ENCODE measurements at regions not wholly inside any gene's neighbourhood (a gene's known extent, or its start where the extent isn't known, plus 50 kb on each side); places are given as distances from the start of the nearest gene placed in this dataset.

DNA sequence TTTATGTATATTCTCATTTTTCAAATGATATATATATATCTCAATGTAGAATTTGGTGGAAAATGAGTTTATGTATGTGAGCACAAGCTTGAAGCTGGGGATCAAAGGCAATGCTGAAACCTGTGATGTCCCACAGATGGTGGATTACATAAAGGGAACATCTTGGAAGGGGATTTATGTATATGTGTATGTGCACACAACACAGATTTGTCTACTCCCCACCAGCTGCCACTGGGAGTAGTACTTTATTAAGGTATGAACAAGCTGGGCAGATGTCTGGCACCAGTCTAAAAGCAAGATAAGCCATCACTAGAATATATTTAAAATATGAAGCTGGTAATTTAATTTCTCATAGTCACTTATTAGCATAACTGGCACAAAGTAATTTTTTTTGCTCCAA is 895.6 kb downstream of the SLC6A15 start:
- no TSS peak for BruUV-seq (replicated peaks)
- H3K4me1 Mint-ChIP-seq (ENCODE audit: insufficient read depth, unreplicated experiment), result no peaks in the 10 kb centered on the region
- no peak overlapping the region for H3K27ac Mint-ChIP-seq (ENCODE audit: low read depth, unreplicated experiment)
- TF ChIP-seq CTCF (IDR thresholded peaks at IDR 0.05; ENCODE audit: unreplicated experiment), result no peak
- no peaks in the 10 kb centered on the region for H3K27me3 Mint-ChIP-seq (ENCODE audit: insufficient read depth, unreplicated experiment)
- intact Hi-C loops (cut with micrococcal nuclease), result no loop called here
- no peak overlapping the region for H3K4me3 Mint-ChIP-seq (ENCODE audit: unreplicated experiment)
- peaks cover 33% of the 10 kb centered on the region for H3K9me3 Mint-ChIP-seq (ENCODE audit: unreplicated experiment)
- DNase-seq (ENCODE audit: unreplicated experiment), result no peak
- ChIA-PET CTCF (interaction anchor here (1.2 kb wide), 1 partner anchor 27 kb away, joined by 4 read pairs; no protein-coding TSS in a partner anchor), POLR2A (no interaction called here)
- H3K36me3 Mint-ChIP-seq (ENCODE audit: insufficient read depth, unreplicated experiment), result no peaks in the 10 kb centered on the region

- no TSS peak for BruUV-seq (replicated peaks)
- no peak for TF ChIP-seq CTCF (IDR thresholded peaks at IDR 0.05; ENCODE audit: unreplicated experiment)
- H3K9me3 Mint-ChIP-seq (ENCODE audit: unreplicated experiment), result no peaks in the 10 kb centered on the region
- ChIA-PET POLR2A (interaction anchor here (0.7 kb wide), 1 partner anchor 935 kb away, joined by 3 read pairs; no protein-coding TSS in a partner anchor), CTCF (interaction anchor here (0.7 kb wide), 1 partner anchor 743 kb away, joined by 4 read pairs; no protein-coding TSS in a partner anchor)
- no peaks in the 10 kb centered on the region for H3K36me3 Mint-ChIP-seq (ENCODE audit: insufficient read depth, unreplicated experiment)
- H3K27ac Mint-ChIP-seq (ENCODE audit: low read depth, unreplicated experiment), result no peak overlapping the region
- H3K4me1 Mint-ChIP-seq (ENCODE audit: insufficient read depth, unreplicated experiment), result no peaks in the 10 kb centered on the region
- DNase-seq (ENCODE audit: unreplicated experiment), result no peak
- H3K27me3 Mint-ChIP-seq (ENCODE audit: insufficient read depth, unreplicated experiment), result no peaks in the 10 kb centered on the region
- no peak overlapping the region for H3K4me3 Mint-ChIP-seq (ENCODE audit: unreplicated experiment)
- intact Hi-C loops (cut with micrococcal nuclease), result no loop called here
These were observed 915.2 kb downstream of the SLC6A15 start for GRCh38 chr12:83997423-83997822.

DNA sequence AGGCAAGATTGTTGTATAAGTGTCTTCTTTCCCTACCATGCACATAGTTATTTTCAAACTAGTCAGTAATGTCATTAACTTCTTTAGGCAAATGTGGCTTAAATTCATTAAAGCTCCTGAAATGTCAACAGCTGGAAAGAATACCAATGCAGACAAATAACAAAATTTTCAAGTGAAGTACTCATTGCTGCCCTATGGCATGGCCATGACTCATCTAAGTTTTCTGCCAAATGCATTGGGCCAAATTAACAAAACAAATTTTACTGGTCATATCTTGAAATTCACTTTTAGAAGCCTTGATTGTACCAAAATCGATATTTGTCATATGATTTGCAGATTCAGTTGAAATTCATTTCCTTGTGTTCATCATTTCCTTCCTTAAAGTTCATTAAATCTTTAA is 915.9 kb downstream of the SLC6A15 start:
- H3K27me3 Mint-ChIP-seq (ENCODE audit: insufficient read depth, unreplicated experiment), result no peaks in the 10 kb centered on the region
- H3K4me3 Mint-ChIP-seq (ENCODE audit: unreplicated experiment), result no peak overlapping the region
- intact Hi-C loops (cut with micrococcal nuclease), result no loop called here
- BruUV-seq (replicated peaks), result no TSS peak
- ChIA-PET CTCF (interaction anchor here (1.0 kb wide), 1 partner anchor 17 kb away, joined by 3 read pairs; no protein-coding TSS in a partner anchor), POLR2A (no interaction called here)
- TF ChIP-seq CTCF (IDR thresholded peaks at IDR 0.05; ENCODE audit: unreplicated experiment), result no peak
- H3K9me3 Mint-ChIP-seq (ENCODE audit: unreplicated experiment), result no peaks in the 10 kb centered on the region
- no peaks in the 10 kb centered on the region for H3K4me1 Mint-ChIP-seq (ENCODE audit: insufficient read depth, unreplicated experiment)
- no peaks in the 10 kb centered on the region for H3K36me3 Mint-ChIP-seq (ENCODE audit: insufficient read depth, unreplicated experiment)
- no peak overlapping the region for H3K27ac Mint-ChIP-seq (ENCODE audit: low read depth, unreplicated experiment)
- DNase-seq (ENCODE audit: unreplicated experiment), result peak; percentile 13

GRCh38 chr12:83985084-83985483 is 927.5 kb downstream of the SLC6A15 start:
- TF ChIP-seq CTCF (IDR thresholded peaks at IDR 0.05; ENCODE audit: unreplicated experiment), result no peak
- intact Hi-C loops (cut with micrococcal nuclease), result no loop called here
- ChIA-PET CTCF (no interaction called here), POLR2A (no interaction called here)
- Mint-ChIP-seq H3K4me1 (ENCODE audit: insufficient read depth, unreplicated experiment) (no peaks in the 10 kb centered on the region), H3K27me3 (ENCODE audit: insufficient read depth, unreplicated experiment) (no peaks in the 10 kb centered on the region), H3K27ac (ENCODE audit: low read depth, unreplicated experiment) (no peak overlapping the region), H3K36me3 (ENCODE audit: insufficient read depth, unreplicated experiment) (no peaks in the 10 kb centered on the region), H3K9me3 (ENCODE audit: unreplicated experiment) (no peaks in the 10 kb centered on the region), H3K4me3 (ENCODE audit: unreplicated experiment) (no peak overlapping the region)
- no TSS peak for BruUV-seq (replicated peaks)
- DNase-seq (ENCODE audit: unreplicated experiment), result no peak

Data from MCF 10A (cell line).